Mucosa of descending colon (tissue), 3 donors: ENCODE measurements at regions not wholly inside any gene's neighbourhood (a gene's known extent, or its start where the extent isn't known, plus 50 kb on each side); places are given as distances from the start of the nearest gene placed in this dataset.

Experiments used
- ATAC-seq: fragments of 200-7000 bp; cut with Tn5 transposase; one replicate; pipeline ENCODE4 v1.9.1; 2020; ENCODE audit warnings: mild to moderate bottlenecking, moderate library complexity
- DNase-seq, 3 donors: peaks; one replicate each; pipeline ENCODE4 v3.0.0-alpha.2; 2020
- H3K36me3 ChIP-seq: fragments of 200-600 bp; one replicate; pipeline ENCODE4 v1.8.0; 2021; ENCODE audit warnings: low read depth, mild to moderate bottlenecking
- H3K4me1 ChIP-seq: fragments of 200-600 bp; one replicate; pipeline ENCODE4 v1.8.0; 2021; ENCODE audit warnings: low read depth, mild to moderate bottlenecking
- H3K4me3 ChIP-seq: fragments of 200-600 bp; one replicate; pipeline ENCODE4 v1.8.0; 2021; ENCODE audit warnings: mild to moderate bottlenecking
- H3K9me3 ChIP-seq: fragments of 200-600 bp; one replicate; pipeline ENCODE4 v1.8.0; 2021; ENCODE audit warnings: mild to moderate bottlenecking
- intact Hi-C, 2 donors: fragments of 100-400 bp; cut with DNase I in 1 of 2; cut with micrococcal nuclease in 1 of 2; formaldehyde crosslinking; loops; one replicate each; pipeline versions ENCODE4 v1.11.0 to v1.11.1; 2022; cut with DNase I, micrococcal nuclease
- TF ChIP-seq, protein P1 (sequence below): fragments of 200-600 bp; IDR thresholded peaks from one replicate; pipeline ENCODE4 v1.8.0; 2022; ENCODE audit warnings: antibody characterized with exemption, mild to moderate bottlenecking
- donor health status: DM: no; HTN: no; CAD: no; lungs with moderate emphysema.
- donor health status: DM: no; HTN: no; CAD: no.
- donor health status: DM: no; HTN: yes; CAD: no.

- TF ChIP-seq, protein P1, sequence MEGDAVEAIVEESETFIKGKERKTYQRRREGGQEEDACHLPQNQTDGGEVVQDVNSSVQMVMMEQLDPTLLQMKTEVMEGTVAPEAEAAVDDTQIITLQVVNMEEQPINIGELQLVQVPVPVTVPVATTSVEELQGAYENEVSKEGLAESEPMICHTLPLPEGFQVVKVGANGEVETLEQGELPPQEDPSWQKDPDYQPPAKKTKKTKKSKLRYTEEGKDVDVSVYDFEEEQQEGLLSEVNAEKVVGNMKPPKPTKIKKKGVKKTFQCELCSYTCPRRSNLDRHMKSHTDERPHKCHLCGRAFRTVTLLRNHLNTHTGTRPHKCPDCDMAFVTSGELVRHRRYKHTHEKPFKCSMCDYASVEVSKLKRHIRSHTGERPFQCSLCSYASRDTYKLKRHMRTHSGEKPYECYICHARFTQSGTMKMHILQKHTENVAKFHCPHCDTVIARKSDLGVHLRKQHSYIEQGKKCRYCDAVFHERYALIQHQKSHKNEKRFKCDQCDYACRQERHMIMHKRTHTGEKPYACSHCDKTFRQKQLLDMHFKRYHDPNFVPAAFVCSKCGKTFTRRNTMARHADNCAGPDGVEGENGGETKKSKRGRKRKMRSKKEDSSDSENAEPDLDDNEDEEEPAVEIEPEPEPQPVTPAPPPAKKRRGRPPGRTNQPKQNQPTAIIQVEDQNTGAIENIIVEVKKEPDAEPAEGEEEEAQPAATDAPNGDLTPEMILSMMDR, result no peak
- Histone ChIP-seq H3K4me1 (no peaks in the 10 kb centered on the region), H3K36me3 (no peaks in the 10 kb centered on the region), H3K9me3 (peaks cover under 1% of the 10 kb centered on the region), H3K4me3 (no peak overlapping the region)
- DNase-seq, result no peak
- ATAC-seq, result no peak
- intact Hi-C loops, result no loop called here
These were observed 78.2 kb upstream of the MKLN1 start for GRCh38 chr7:131249483-131249882.

GRCh38 chr7:131250331-131250730, 77.3 kb upstream of the MKLN1 start:
- Histone ChIP-seq H3K9me3 (peaks cover 9% of the 10 kb centered on the region), H3K4me1 (no peaks in the 10 kb centered on the region), H3K4me3 (no peak overlapping the region), H3K36me3 (no peaks in the 10 kb centered on the region)
- TF ChIP-seq, protein P1, result no peak
- intact Hi-C loops, result no loop called here
- ATAC-seq, result no peak
- no peak for DNase-seq

- DNase-seq (no peak), ATAC-seq (no peak)
- intact Hi-C loops, result no loop called here
- Histone ChIP-seq H3K4me3 (no peak overlapping the region), H3K9me3 (peaks cover 14% of the 10 kb centered on the region), H3K36me3 (no peaks in the 10 kb centered on the region), H3K4me1 (no peaks in the 10 kb centered on the region)
- TF ChIP-seq, protein P1, result no peak
These were observed 76.3 kb upstream of the MKLN1 start for GRCh38 chr7:131251371-131251770.

DNA sequence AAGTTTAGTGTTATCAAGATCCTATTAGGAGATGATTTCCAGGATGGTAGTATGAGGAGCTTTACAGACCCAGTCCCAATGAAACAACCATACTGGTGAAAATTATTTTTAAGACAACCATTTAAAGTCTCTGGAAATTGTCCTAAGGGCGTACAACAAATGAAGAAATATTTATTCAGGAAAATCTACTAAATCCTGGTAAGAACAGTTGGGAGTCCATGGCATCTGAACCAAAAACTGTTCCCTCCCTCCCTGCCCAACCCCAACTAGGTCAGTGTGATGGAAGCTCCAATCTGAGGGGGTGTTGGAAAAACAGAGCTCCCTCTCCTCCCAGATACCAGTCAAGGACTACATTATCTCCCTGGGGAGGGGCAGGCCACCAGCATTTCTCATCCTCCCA, 74.7 kb upstream of the MKLN1 start:
- intact Hi-C loops, result no loop called here
- TF ChIP-seq, protein P1, result no peak
- Histone ChIP-seq H3K4me3 (no peak overlapping the region), H3K9me3 (peaks cover 14% of the 10 kb centered on the region), H3K36me3 (no peaks in the 10 kb centered on the region), H3K4me1 (no peaks in the 10 kb centered on the region)
- no peak for ATAC-seq
- DNase-seq, result no peak

- Histone ChIP-seq H3K9me3 (peaks cover 14% of the 10 kb centered on the region), H3K36me3 (no peaks in the 10 kb centered on the region), H3K4me3 (no peak overlapping the region), H3K4me1 (no peaks in the 10 kb centered on the region)
- TF ChIP-seq, protein P1, result no peak
- DNase-seq (no peak), ATAC-seq (no peak)
- intact Hi-C loops, result no loop called here
These were observed 73.5 kb upstream of the MKLN1 start for GRCh38 chr7:131254211-131254610.

DNA sequence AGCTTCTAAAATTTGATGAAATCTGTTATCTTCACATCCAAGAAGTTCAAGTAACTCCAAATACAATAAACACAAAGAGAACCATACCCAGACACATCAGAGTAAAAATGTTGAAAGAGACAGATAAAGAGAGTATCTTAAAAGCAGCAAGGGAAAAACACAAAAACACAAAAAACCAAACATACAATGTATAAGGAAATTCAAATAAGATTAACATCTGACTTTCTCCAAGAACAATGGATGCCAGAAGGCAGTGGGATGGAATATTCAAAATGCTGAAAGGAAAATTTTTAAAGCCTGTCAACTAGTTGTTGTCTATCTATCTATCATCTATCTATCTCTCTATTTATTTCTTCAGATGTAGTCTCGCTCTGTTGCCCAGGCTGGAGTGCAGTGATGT, 72.4 kb upstream of the MKLN1 start:
- ATAC-seq, result no peak
- Histone ChIP-seq H3K9me3 (peaks cover 14% of the 10 kb centered on the region), H3K36me3 (no peaks in the 10 kb centered on the region), H3K4me1 (no peaks in the 10 kb centered on the region), H3K4me3 (no peak overlapping the region)
- TF ChIP-seq, protein P1, result no peak
- intact Hi-C loops, result no loop called here
- DNase-seq, result no peak
